ENCODE measurements at regions not wholly inside any gene's neighbourhood (a gene's known extent, or its start where the extent isn't known, plus 50 kb on each side); places are given as distances from the start of the nearest gene placed in this dataset.

DNA sequence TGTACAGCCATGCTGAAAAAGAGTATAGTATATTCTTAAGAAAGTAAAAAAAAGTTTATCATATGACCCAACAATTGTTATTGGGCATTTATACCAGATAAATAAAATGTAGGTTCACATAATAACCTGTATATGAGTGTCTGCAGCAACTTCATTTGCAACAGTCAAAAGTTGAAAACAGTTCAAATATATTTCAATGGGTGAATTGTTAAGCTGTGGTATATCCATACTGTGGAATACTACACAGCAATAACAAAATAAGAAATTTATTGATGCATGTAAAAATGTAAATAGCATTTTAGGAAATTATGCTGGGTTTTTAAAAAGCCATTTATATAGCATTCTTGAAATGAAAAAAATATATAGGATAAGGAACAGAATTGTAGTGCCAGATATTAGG lies 1420.1 kb upstream of the ACO1 start:
- H3K79me1 ChIP-seq (ENCODE audit: low read depth, low read length): no peaks in the 10 kb centered on the region
- H4K5ac ChIP-seq (ENCODE audit: insufficient read length, low read depth, low read length): no peak overlapping the region
- H3K4me3 ChIP-seq (ENCODE audit: extremely low read depth in 1 of 4, insufficient read depth in 2 of 4, low read depth in 3 of 4, low read length in 4 of 4): no peak overlapping the region
- H3K27me3 ChIP-seq (replicated peaks in 1 of 4; ENCODE audit: control insufficient read depth in 3 of 4, extremely low read depth in 1 of 4, insufficient read depth in 3 of 4, low read length in 3 of 4): no peaks in the 10 kb centered on the region
- no peak overlapping the region for H2AK5ac ChIP-seq (ENCODE audit: low read depth, low read length)
- no peak overlapping the region for H2BK5ac ChIP-seq (ENCODE audit: low read depth, low read length)
- H3K23me2 ChIP-seq (ENCODE audit: low read depth, low read length): no peaks in the 10 kb centered on the region
- DNase-seq (ENCODE audit: low read depth in 1 of 2, low spot score in 2 of 2): no peak
- H4K8ac ChIP-seq (ENCODE audit: extremely low read depth, insufficient read depth, low read length): no peak overlapping the region
- H3K4ac ChIP-seq (replicated peaks; ENCODE audit: insufficient read length, low read depth, low read length): no peak overlapping the region
- TF ChIP-seq POU5F1 (IDR thresholded peaks at IDR 0.05; ENCODE audit: low read depth, low read length) (no peak), TBP (IDR thresholded peaks at IDR 0.05; ENCODE audit: low read depth, low read length) (no peak), ASH2L (IDR thresholded peaks at IDR 0.05; ENCODE audit: low read length) (no peak), SAP30 (IDR thresholded peaks at IDR 0.05; ENCODE audit: insufficient read depth, insufficient replicate concordance, low read length) (no peak)
- ChIA-PET CTCF (ENCODE audit: partially characterized antibody) (no interaction called here), POLR2A (ENCODE audit: partially characterized antibody) (no interaction called here)
- H2BK12ac ChIP-seq (ENCODE audit: low read depth, low read length): no peak overlapping the region
- no peak overlapping the region for H2BK120ac ChIP-seq (replicated peaks; ENCODE audit: low read depth, low read length)
- no peaks in the 10 kb centered on the region for H3K79me2 ChIP-seq (ENCODE audit: control insufficient read depth in 1 of 2, insufficient read depth in 2 of 2, low read length in 2 of 2)
- no peak overlapping the region for H3K56ac ChIP-seq (replicated peaks; ENCODE audit: insufficient read length, low read depth, low read length)
- no peak overlapping the region for H3K18ac ChIP-seq (ENCODE audit: extremely low read depth, low read length)
- no peak overlapping the region for H2BK15ac ChIP-seq (ENCODE audit: low read length)
- H3K9me3 ChIP-seq (ENCODE audit: insufficient read depth in 2 of 2, low read depth in 1 of 2, low read length in 1 of 2): peaks cover 3% of the 10 kb centered on the region in 2 experiments; a peak in 1 of 4 replicates
- H4K91ac ChIP-seq (replicated peaks; ENCODE audit: insufficient read length, low read length): no peak overlapping the region
- no peak overlapping the region for H3K4me2 ChIP-seq (ENCODE audit: insufficient read depth in 1 of 2, low read depth in 2 of 2, low read length in 2 of 2)
- no peak overlapping the region for H2BK20ac ChIP-seq (ENCODE audit: low read length)
- H3K23ac ChIP-seq (ENCODE audit: insufficient read length): no peak overlapping the region
- H2AFZ ChIP-seq (ENCODE audit: low read length): no peak overlapping the region
- H3K9ac ChIP-seq (replicated peaks in 1 of 4; ENCODE audit: extremely low read depth in 1 of 4, low read depth in 3 of 4, low read length in 3 of 4): no peak overlapping the region
- H3K27ac ChIP-seq (ENCODE audit: low read depth, low read length): no peak overlapping the region
- no peaks in the 10 kb centered on the region for H4K20me1 ChIP-seq (replicated peaks in 1 of 2; ENCODE audit: control insufficient read depth in 1 of 2, insufficient read depth in 2 of 2, low read length in 2 of 2)
- no peaks in the 10 kb centered on the region for H3K4me1 ChIP-seq (replicated peaks in 1 of 4; ENCODE audit: control insufficient read depth in 3 of 4, insufficient read depth in 4 of 4, low read length in 3 of 4)
- H3K14ac ChIP-seq (ENCODE audit: insufficient read length): no peak overlapping the region
- H3K36me3 ChIP-seq (ENCODE audit: control insufficient read depth in 2 of 4, insufficient read depth in 4 of 4, low read length in 3 of 4): no peaks in the 10 kb centered on the region
- FAIRE-seq: no peak
